MM.1S (cell line): ENCODE measurements at regions not wholly inside any gene's neighbourhood (a gene's known extent, or its start where the extent isn't known, plus 50 kb on each side); places are given as distances from the start of the nearest gene placed in this dataset.

ENCODE experiments used
- DNase-seq: peaks from one replicate; pipeline ENCODE4 v3.0.0-alpha.2; 2015
- H2AFZ ChIP-seq: fragments of 300-600 bp; sonication (generic); 2 replicates; pipeline ENCODE4 v1.6.0; 2016; ENCODE audit warnings: antibody characterized with exemption, low read length
- H3F3A ChIP-seq: fragments of 300-600 bp; sonication (generic); 2 replicates; pipeline ENCODE4 v1.6.1; 2016; ENCODE audit warnings: mild to moderate bottlenecking, antibody characterized with exemption, low read length, moderate library complexity, mixed read lengths; ENCODE audit not compliant: insufficient read depth
- H3K27ac ChIP-seq: fragments of 300-600 bp; sonication (generic); 2 replicates; pipeline ENCODE4 v1.5.1; 2016; ENCODE audit warnings: mild to moderate bottlenecking, low read length
- H3K27me3 ChIP-seq: fragments of 300-600 bp; sonication (generic); replicated peaks from 2 replicates; pipeline ENCODE4 v1.6.0; 2016; ENCODE audit warnings: low read length; ENCODE audit not compliant: insufficient read depth
- H3K36me3 ChIP-seq: fragments of 300-600 bp; sonication (generic); replicated peaks from 2 replicates; pipeline ENCODE4 v1.6.1; 2016; ENCODE audit warnings: mild to moderate bottlenecking, low read length, mixed read lengths; ENCODE audit not compliant: insufficient read depth
- H3K4me1 ChIP-seq: fragments of 300-600 bp; sonication (generic); 2 replicates; pipeline ENCODE4 v1.6.1; 2016; ENCODE audit warnings: low read length, mixed read lengths
- H3K4me2 ChIP-seq: fragments of 300-600 bp; sonication (generic); 2 replicates; pipeline ENCODE4 v1.6.0; 2016; ENCODE audit warnings: low read depth, low read length
- H3K4me3 ChIP-seq: fragments of 300-600 bp; sonication (generic); 2 replicates; pipeline ENCODE4 v1.5.1; 2016; ENCODE audit warnings: low read length, mixed read lengths
- H3K79me2 ChIP-seq: fragments of 300-600 bp; sonication (generic); 2 replicates; pipeline ENCODE4 v1.6.1; 2016; ENCODE audit warnings: mixed run types, low read length, mixed read lengths
- H3K9ac ChIP-seq: fragments of 300-600 bp; sonication (generic); 2 replicates; pipeline ENCODE4 v1.6.1; 2016; ENCODE audit warnings: low read length, mixed read lengths
- H3K9me2 ChIP-seq: fragments of 300-600 bp; sonication (generic); replicated peaks from 2 replicates; pipeline ENCODE4 v1.6.1; 2016; ENCODE audit warnings: mild to moderate bottlenecking, low read length, mixed read lengths; ENCODE audit not compliant: insufficient read depth
- H3K9me3 ChIP-seq: fragments of 300-600 bp; sonication (generic); replicated peaks from 2 replicates; pipeline ENCODE4 v1.6.1; 2016; ENCODE audit warnings: mild to moderate bottlenecking, low read length, mixed read lengths; ENCODE audit not compliant: insufficient read depth
- H4K20me1 ChIP-seq: fragments of 300-600 bp; sonication (generic); 2 replicates; pipeline ENCODE4 v1.6.1; 2016; ENCODE audit warnings: mild to moderate bottlenecking, low read length, moderate library complexity, mixed read lengths; ENCODE audit not compliant: insufficient read depth
- CTCF ChIP-seq: fragments of 300-600 bp; sonication (generic); IDR thresholded peaks from 2 replicates; pipeline ENCODE4 v1.5.1; 2016; ENCODE audit warnings: antibody characterized with exemption, low read length, mixed read lengths
- EZH2 ChIP-seq: fragments of 300-600 bp; sonication (generic); optimal IDR thresholded peaks from 2 replicates; pipeline ENCODE3; 2017; ENCODE audit warnings: low read depth, mild to moderate bottlenecking, antibody characterized with exemption, low read length, mixed read lengths
- EZH2phosphoT487 ChIP-seq: fragments of 300-600 bp; sonication (generic); IDR thresholded peaks from 2 replicates; pipeline ENCODE4 v1.6.1; 2018; ENCODE audit warnings: antibody characterized with exemption, low read length

- Histone ChIP-seq H3K36me3 (no peaks in the 10 kb centered on the region), H3K9me3 (no peaks in the 10 kb centered on the region), H4K20me1 (no peaks in the 10 kb centered on the region), H3K4me2 (no peak overlapping the region), H3K4me3 (no peak overlapping the region), H3K27ac (no peak overlapping the region), H2AFZ (no peak overlapping the region), H3F3A (no peaks in the 10 kb centered on the region), H3K9ac (no peak overlapping the region), H3K9me2 (no peaks in the 10 kb centered on the region), H3K27me3 (no peaks in the 10 kb centered on the region), H3K79me2 (no peaks in the 10 kb centered on the region), H3K4me1 (no peaks in the 10 kb centered on the region)
- DNase-seq: no peak
- TF ChIP-seq CTCF (no peak), EZH2 (no peak), EZH2phosphoT487 (no peak)
Observed at GRCh38 chr5:164763206-164763605, 1257.8 kb downstream of the MAT2B start.

GRCh38 chr5:164772122-164772521 lies 1266.7 kb downstream of the MAT2B start:
- Histone ChIP-seq H3K4me1 (no peaks in the 10 kb centered on the region), H3K4me2 (no peak overlapping the region), H3K27me3 (no peaks in the 10 kb centered on the region), H3K9me2 (no peaks in the 10 kb centered on the region), H3K79me2 (no peaks in the 10 kb centered on the region), H3F3A (no peaks in the 10 kb centered on the region), H2AFZ (no peak overlapping the region), H3K9ac (no peak overlapping the region), H3K4me3 (no peak overlapping the region), H4K20me1 (no peaks in the 10 kb centered on the region), H3K9me3 (no peaks in the 10 kb centered on the region), H3K36me3 (no peaks in the 10 kb centered on the region), H3K27ac (no peak overlapping the region)
- no peak for DNase-seq
- TF ChIP-seq CTCF (no peak), EZH2 (no peak), EZH2phosphoT487 (no peak)

- H3F3A ChIP-seq: no peaks in the 10 kb centered on the region
- H3K4me3 ChIP-seq: no peak overlapping the region
- no peak overlapping the region for H3K9ac ChIP-seq
- no peaks in the 10 kb centered on the region for H4K20me1 ChIP-seq
- no peaks in the 10 kb centered on the region for H3K27me3 ChIP-seq
- H3K4me2 ChIP-seq: no peak overlapping the region
- no peak overlapping the region for H2AFZ ChIP-seq
- H3K79me2 ChIP-seq: no peaks in the 10 kb centered on the region
- H3K4me1 ChIP-seq: no peaks in the 10 kb centered on the region
- no peaks in the 10 kb centered on the region for H3K9me3 ChIP-seq
- no peak overlapping the region for H3K27ac ChIP-seq
- no peak for DNase-seq
- H3K36me3 ChIP-seq: no peaks in the 10 kb centered on the region; the same call in 1 of the 2 replicates
- TF ChIP-seq EZH2 (no peak), CTCF (no peak)
- H3K9me2 ChIP-seq: no peaks in the 10 kb centered on the region
Observed at GRCh38 chr5:164784230-164784629, 1278.8 kb downstream of the MAT2B start.

- H3K27ac ChIP-seq: no peak overlapping the region
- no peaks in the 10 kb centered on the region for H3K4me1 ChIP-seq
- DNase-seq: no peak
- H2AFZ ChIP-seq: no peak overlapping the region
- no peaks in the 10 kb centered on the region for H3K79me2 ChIP-seq
- TF ChIP-seq CTCF (no peak), EZH2phosphoT487 (no peak)
- no peaks in the 10 kb centered on the region for H3F3A ChIP-seq
- no peaks in the 10 kb centered on the region for H3K36me3 ChIP-seq
- no peak overlapping the region for H3K4me2 ChIP-seq
- no peaks in the 10 kb centered on the region for H4K20me1 ChIP-seq
- H3K4me3 ChIP-seq: no peak overlapping the region
- H3K9ac ChIP-seq: no peak overlapping the region
- H3K27me3 ChIP-seq: no peaks in the 10 kb centered on the region
- no peaks in the 10 kb centered on the region for H3K9me2 ChIP-seq
- H3K9me3 ChIP-seq: no peaks in the 10 kb centered on the region
Observed at GRCh38 chr5:164798110-164798509, 1292.7 kb downstream of the MAT2B start.
